ENCODE measurements at regions not wholly inside any gene's neighbourhood (a gene's known extent, or its start where the extent isn't known, plus 50 kb on each side); places are given as distances from the start of the nearest gene placed in this dataset.

DNA sequence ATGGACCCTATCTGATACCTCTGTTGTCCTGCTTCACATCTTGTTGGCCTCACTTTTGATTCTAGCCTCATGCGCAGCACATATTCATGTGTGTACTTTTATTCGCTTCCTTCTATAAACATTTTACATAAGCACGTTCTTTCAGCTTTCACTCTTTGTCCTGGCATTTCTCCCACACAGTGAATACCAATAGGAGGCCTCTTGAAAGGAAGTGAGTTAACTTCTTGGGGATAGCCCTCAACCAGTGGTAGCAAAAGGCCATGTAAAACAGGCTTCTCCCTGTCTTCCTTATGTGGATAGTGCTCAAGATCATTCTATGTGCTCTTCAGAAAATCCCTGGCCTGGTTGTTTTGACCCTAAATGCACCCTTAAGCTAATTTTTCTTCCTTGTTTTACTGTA lies 633.9 kb upstream of the MBL2 start:
- no peak overlapping the region for H3K4me3 Mint-ChIP-seq
- Histone ChIP-seq H3K4me3 (replicated peaks in 1 of 3; ENCODE audit: low read depth in 2 of 3, low read length in 3 of 3) (no peak overlapping the region), H3K27me3 (ENCODE audit: control insufficient read depth in 2 of 2, insufficient read depth in 2 of 2, low read length in 2 of 2) (no peaks in the 10 kb centered on the region), H4K20me1 (ENCODE audit: insufficient read depth, low read length) (no peaks in the 10 kb centered on the region), H3K4me2 (replicated peaks; ENCODE audit: extremely low read depth, low read length, poor library complexity, severe bottlenecking) (no peak overlapping the region), H2AFZ (ENCODE audit: insufficient read depth, low read depth, low read length, poor library complexity, severe bottlenecking) (no peak overlapping the region), H3K9ac (ENCODE audit: insufficient read depth, low read length, poor library complexity, severe bottlenecking) (no peak overlapping the region), H3K27ac (ENCODE audit: low read depth in 1 of 2, low read length in 2 of 2) (no peak overlapping the region), H3K9me3 (replicated peaks in 1 of 2; ENCODE audit: control insufficient read depth in 1 of 2, insufficient read depth in 1 of 2, low read length in 2 of 2) (no peaks in the 10 kb centered on the region), H3K36me3 (replicated peaks in 1 of 2; ENCODE audit: control insufficient read depth in 1 of 2, insufficient read depth in 2 of 2, low read length in 2 of 2) (no peaks in the 10 kb centered on the region), H3K4me1 (ENCODE audit: control insufficient read depth in 1 of 2, insufficient read depth in 2 of 2, low read length in 2 of 2) (no peaks in the 10 kb centered on the region), H3K79me2 (ENCODE audit: insufficient read depth, low read length) (no peaks in the 10 kb centered on the region)
- TF ChIP-seq, protein P1, sequence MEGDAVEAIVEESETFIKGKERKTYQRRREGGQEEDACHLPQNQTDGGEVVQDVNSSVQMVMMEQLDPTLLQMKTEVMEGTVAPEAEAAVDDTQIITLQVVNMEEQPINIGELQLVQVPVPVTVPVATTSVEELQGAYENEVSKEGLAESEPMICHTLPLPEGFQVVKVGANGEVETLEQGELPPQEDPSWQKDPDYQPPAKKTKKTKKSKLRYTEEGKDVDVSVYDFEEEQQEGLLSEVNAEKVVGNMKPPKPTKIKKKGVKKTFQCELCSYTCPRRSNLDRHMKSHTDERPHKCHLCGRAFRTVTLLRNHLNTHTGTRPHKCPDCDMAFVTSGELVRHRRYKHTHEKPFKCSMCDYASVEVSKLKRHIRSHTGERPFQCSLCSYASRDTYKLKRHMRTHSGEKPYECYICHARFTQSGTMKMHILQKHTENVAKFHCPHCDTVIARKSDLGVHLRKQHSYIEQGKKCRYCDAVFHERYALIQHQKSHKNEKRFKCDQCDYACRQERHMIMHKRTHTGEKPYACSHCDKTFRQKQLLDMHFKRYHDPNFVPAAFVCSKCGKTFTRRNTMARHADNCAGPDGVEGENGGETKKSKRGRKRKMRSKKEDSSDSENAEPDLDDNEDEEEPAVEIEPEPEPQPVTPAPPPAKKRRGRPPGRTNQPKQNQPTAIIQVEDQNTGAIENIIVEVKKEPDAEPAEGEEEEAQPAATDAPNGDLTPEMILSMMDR (IDR thresholded peaks at IDR 0.05): no peak
- H3K4me1 Mint-ChIP-seq: no peaks in the 10 kb centered on the region
- peak overlapping the region in 1 of 7 donors; percentile 26 for H3K27ac Mint-ChIP-seq
- DNase-seq: no peak
- intact Hi-C loops (cut with micrococcal nuclease): no loop called here
- no peaks in the 10 kb centered on the region for H3K27me3 Mint-ChIP-seq (ENCODE audit: low read depth in 3 of 3)
- no CpG with 5 or more reads among the region's 3 CpGs for WGBS (ENCODE audit: insufficient coverage)
- no peaks in the 10 kb centered on the region for H3K36me3 Mint-ChIP-seq
- H3K9me3 Mint-ChIP-seq: no peaks in the 10 kb centered on the region

DNA sequence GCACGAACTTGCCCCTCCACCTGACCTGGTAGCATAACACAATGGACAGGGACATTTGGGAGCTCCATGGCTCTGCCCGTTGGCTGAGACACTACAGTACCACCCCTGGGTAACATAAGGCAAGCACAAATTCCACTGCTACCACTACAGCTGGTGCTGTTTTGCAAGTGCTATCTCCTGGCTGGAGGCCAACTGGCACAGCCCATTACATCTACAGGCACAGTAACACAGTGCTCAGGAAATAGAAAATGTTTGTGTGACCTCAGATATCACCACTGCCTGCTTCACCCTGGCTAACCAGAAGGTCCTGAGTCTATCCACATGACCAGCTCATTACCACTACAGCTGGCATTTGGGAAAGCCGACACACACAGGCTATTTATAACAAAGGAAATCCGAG lies 631.1 kb upstream of the MBL2 start:
- intact Hi-C loops (cut with micrococcal nuclease): no loop called here
- no peak overlapping the region for H3K4me2 ChIP-seq (replicated peaks; ENCODE audit: extremely low read depth, low read length, poor library complexity, severe bottlenecking)

More for the DNA sequence above, 631.1 kb upstream of the MBL2 start:
- Histone ChIP-seq H3K9me3 (replicated peaks in 1 of 2; ENCODE audit: control insufficient read depth in 1 of 2, insufficient read depth in 1 of 2, low read length in 2 of 2) (no peaks in the 10 kb centered on the region), H2AFZ (ENCODE audit: insufficient read depth, low read depth, low read length, poor library complexity, severe bottlenecking) (no peak overlapping the region), H3K36me3 (replicated peaks in 1 of 2; ENCODE audit: control insufficient read depth in 1 of 2, insufficient read depth in 2 of 2, low read length in 2 of 2) (no peaks in the 10 kb centered on the region), H3K4me3 (replicated peaks in 1 of 3; ENCODE audit: low read depth in 2 of 3, low read length in 3 of 3) (no peak overlapping the region), H4K20me1 (ENCODE audit: insufficient read depth, low read length) (no peaks in the 10 kb centered on the region), H3K79me2 (ENCODE audit: insufficient read depth, low read length) (no peaks in the 10 kb centered on the region), H3K27ac (ENCODE audit: low read depth in 1 of 2, low read length in 2 of 2) (no peak overlapping the region), H3K27me3 (ENCODE audit: control insufficient read depth in 2 of 2, insufficient read depth in 2 of 2, low read length in 2 of 2) (no peaks in the 10 kb centered on the region), H3K9ac (ENCODE audit: insufficient read depth, low read length, poor library complexity, severe bottlenecking) (no peak overlapping the region), H3K4me1 (ENCODE audit: control insufficient read depth in 1 of 2, insufficient read depth in 2 of 2, low read length in 2 of 2) (no peaks in the 10 kb centered on the region)
- Mint-ChIP-seq H3K4me1 (no peaks in the 10 kb centered on the region), H3K4me3 (no peak overlapping the region), H3K27me3 (ENCODE audit: low read depth in 3 of 3) (no peaks in the 10 kb centered on the region), H3K36me3 (no peaks in the 10 kb centered on the region), H3K9me3 (peaks cover 0 to 6% (median 0%) of the 10 kb centered on the region in 7 donors), H3K27ac (no peak overlapping the region)
- TF ChIP-seq, protein P1 (IDR thresholded peaks at IDR 0.05): no peak
- WGBS (ENCODE audit: insufficient coverage): 11% methylated on average over 4 of the region's 4 CpGs
- no peak for DNase-seq
